GM21529 (cell line): ENCODE measurements at regions not wholly inside any gene's neighbourhood (a gene's known extent, or its start where the extent isn't known, plus 50 kb on each side); places are given as distances from the start of the nearest gene placed in this dataset.
A peak's percentile ranks its signal among the peaks of the same experiment; 100 is the strongest.
"Not testable (repeated sequence)": the region's sequence is repeated elsewhere in the genome, so short reads cannot be mapped to it uniquely, and the experiment has no call there.

Experiments
- ATAC-seq: cut with Tn5 transposase; IDR thresholded peaks from one replicate; pipeline ENCODE4 v1.9.1; 2021; ENCODE audit not compliant: unreplicated experiment

- not testable (repeated sequence) for ATAC-seq
These were observed 57.4 kb upstream of the NUTM2D start for GRCh38 chr10:87300163-87300562.

- peak; percentile 92 for ATAC-seq
These were observed 56.0 kb upstream of the NUTM2D start for GRCh38 chr10:87301466-87302115.

GRCh38 chr10:87302132-87302531, 55.4 kb upstream of the NUTM2D start:
- ATAC-seq: not testable (repeated sequence)

- not testable (repeated sequence) for ATAC-seq
These were observed 53.8 kb upstream of the NUTM2D start for GRCh38 chr10:87303707-87304106.

- not testable (repeated sequence) for ATAC-seq
These were observed 50.9 kb upstream of the NUTM2D start for GRCh38 chr10:87306681-87307080.
